DMS79 treated with DMSO at 0.1 percent for 48 hours (cell line): ENCODE measurements at regions not wholly inside any gene's neighbourhood (a gene's known extent, or its start where the extent isn't known, plus 50 kb on each side); places are given as distances from the start of the nearest gene placed in this dataset.
"Not testable (repeated sequence)": the region's sequence is repeated elsewhere in the genome, so short reads cannot be mapped to it uniquely, and the experiment has no call there.

ENCODE experiments used
- DNase-seq: peaks from one replicate; lab custom pipeline; 2025; lab: John Stamatoyannopoulos, UW

GRCh38 chr18:35770376-35771014, 189.0 kb downstream of the GALNT1 start:
- DNase-seq: no peak

GRCh38 chr18:35771172-35771571, 189.6 kb downstream of the GALNT1 start:
- DNase-seq: no peak

GRCh38 chr18:35775887-35776286, 194.3 kb downstream of the GALNT1 start:
- DNase-seq: no peak

GRCh38 chr18:35776473-35776872, 194.9 kb downstream of the GALNT1 start:
- DNase-seq: no peak

GRCh38 chr18:35777039-35777438, 195.4 kb upstream of the RMP24 start:
- no peak for DNase-seq

GRCh38 chr18:35778850-35779627, 193.4 kb upstream of the RMP24 start:
- DNase-seq: no peak

- no peak for DNase-seq
These were observed 191.5 kb upstream of the RMP24 start for GRCh38 chr18:35780937-35781336.

GRCh38 chr18:35782926-35783325, 189.6 kb upstream of the RMP24 start:
- no peak for DNase-seq

- DNase-seq: no peak
These were observed 186.0 kb upstream of the RMP24 start for GRCh38 chr18:35786365-35787042.

GRCh38 chr18:35789543-35789942, 182.9 kb upstream of the RMP24 start:
- DNase-seq: no peak

- DNase-seq: no peak
These were observed 174.5 kb upstream of the RMP24 start for GRCh38 chr18:35797948-35798347.

GRCh38 chr18:35803551-35803950, 168.9 kb upstream of the RMP24 start:
- no peak for DNase-seq

- DNase-seq: no peak
These were observed 168.1 kb upstream of the RMP24 start for GRCh38 chr18:35804377-35804776.

GRCh38 chr18:35807811-35808335, 164.6 kb upstream of the RMP24 start:
- no peak for DNase-seq

GRCh38 chr18:35808796-35809195, 163.7 kb upstream of the RMP24 start:
- no peak for DNase-seq

- no peak for DNase-seq
These were observed 162.0 kb upstream of the RMP24 start for GRCh38 chr18:35810520-35810919.

GRCh38 chr18:35811896-35812295, 160.6 kb upstream of the RMP24 start:
- no peak for DNase-seq

- not testable (repeated sequence) for DNase-seq
These were observed 157.5 kb upstream of the RMP24 start for GRCh38 chr18:35815011-35815410.

- DNase-seq: no peak
These were observed 156.5 kb upstream of the RMP24 start for GRCh38 chr18:35816003-35816402.

GRCh38 chr18:35817604-35818352, 154.7 kb upstream of the RMP24 start:
- DNase-seq: no peak

GRCh38 chr18:35818353-35818667, 154.2 kb upstream of the RMP24 start:
- DNase-seq: no peak

- no peak for DNase-seq
These were observed 150.1 kb upstream of the RMP24 start for GRCh38 chr18:35822413-35822812.
